K562 (cell line): ENCODE measurements at regions not wholly inside any gene's neighbourhood (a gene's known extent, or its start where the extent isn't known, plus 50 kb on each side); places are given as distances from the start of the nearest gene placed in this dataset.
"Not testable (repeated sequence)": the region's sequence is repeated elsewhere in the genome, so short reads cannot be mapped to it uniquely, and the experiment has no call there.

Source experiments
- ATAC-seq: fragments of 200-7000 bp; cut with Tn5 transposase; 3 replicates; pipeline ENCODE4 v1.9.1; 2020; ENCODE audit warnings: moderate library complexity
- BruUV-seq: library from RNA; stranded (reverse); fragments of 400-500 nt; replicated peaks from 2 replicates; lab custom pipeline; 2021; lab: Mats Ljungman, UMichigan
- CTCF ChIA-PET: fragments of 300-600 bp; formaldehyde crosslinking; extraction: SDS; loops from one replicate; lab custom pipeline; 2021; ENCODE audit warnings: low intra/inter-chr PET ratio; lab: Yijun Ruan, JAX
- POLR2A ChIA-PET: fragments of 300-600, 350-650 bp; sonication (Branson Sonifier 250); formaldehyde crosslinking; extraction: SDS; loops from one replicate; lab custom pipeline; 2021; ENCODE audit warnings: antibody characterized with exemption, inconsistent platforms; lab: Yijun Ruan, JAX
- DNase-seq, 4 experiments: peaks; one replicate each; pipeline versions ENCODE4 v3.0.0 to v3.0.0-alpha.2; 2011 to 2018; ENCODE audit warnings: low spot score in 3 of 4, mixed read lengths in 3 of 4; ENCODE audit errors: extremely low read depth in 1 of 4
- FAIRE-seq: peaks from 2 replicates; lab custom pipeline; 2011; peaks lifted over from hg19 to GRCh38; lab: Jason Lieb, UNC
- H2AFZ ChIP-seq: 2 replicates; pipeline ENCODE4 v1.6.0; 2011; ENCODE audit warnings: low read depth, low read length, control low read depth, inconsistent platforms
- H3K27ac ChIP-seq: fragments of 200-600 bp; 3 replicates; pipeline ENCODE4 v1.8.0; 2011; ENCODE audit warnings: low read depth, mild to moderate bottlenecking, control low read depth, inconsistent platforms, low read length, moderate library complexity, mixed read lengths; ENCODE audit errors: extremely low read depth
- H3K27me3 ChIP-seq, 2 experiments: fragments of 300-600 bp in 1 of 2; 2 replicates in 1 of 2; 3 replicates in 1 of 2; pipeline versions ENCODE4 v1.6.0 to v1.8.0; 2011; ENCODE audit warnings: inconsistent platforms in 2 of 2, low read length in 2 of 2, mild to moderate bottlenecking in 1 of 2, mixed read lengths in 1 of 2, moderate library complexity in 1 of 2; ENCODE audit not compliant: control insufficient read depth in 2 of 2, insufficient read depth in 2 of 2
- H3K36me3 ChIP-seq: fragments of 300-600 bp; 3 replicates; pipeline ENCODE4 v1.8.0; 2011; ENCODE audit warnings: mild to moderate bottlenecking, low read length, inconsistent platforms; ENCODE audit not compliant: control insufficient read depth, insufficient read depth
- H3K4me1 ChIP-seq, 2 experiments: fragments of 200-600 bp in 1 of 2; replicated peaks in 1 of 2; 2 replicates in 1 of 2; 3 replicates in 1 of 2; pipeline versions ENCODE4 v1.5.1 to v1.8.0; 2011; ENCODE audit warnings: inconsistent platforms in 2 of 2, low read length in 2 of 2, mild to moderate bottlenecking in 1 of 2, mixed read lengths in 1 of 2, moderate library complexity in 1 of 2; ENCODE audit not compliant: control insufficient read depth in 2 of 2, insufficient read depth in 2 of 2
- H3K4me2 ChIP-seq: 2 replicates; pipeline ENCODE4 v1.6.1; 2011; ENCODE audit warnings: low read length, control low read depth, inconsistent platforms, mixed read lengths; ENCODE audit not compliant: insufficient read depth
- H3K4me3 ChIP-seq: fragments of 200-600 bp; sonication (generic), shearing (Covaris generic); 2 replicates; pipeline ENCODE4 v1.5.1; 2016; ENCODE audit warnings: control low read depth, inconsistent platforms
- H3K79me2 ChIP-seq: fragments of 200-600 bp; 3 replicates; pipeline ENCODE4 v1.8.0; 2011; ENCODE audit warnings: low read length, inconsistent platforms; ENCODE audit not compliant: control insufficient read depth, insufficient read depth
- H3K9ac ChIP-seq, 2 experiments: 2 replicates each; pipeline versions ENCODE4 v1.6.0 to v1.6.1; 2011; ENCODE audit warnings: low read depth in 2 of 2, low read length in 2 of 2, control low read depth in 1 of 2, inconsistent platforms in 1 of 2, mild to moderate bottlenecking in 1 of 2, mixed read lengths in 1 of 2; ENCODE audit not compliant: insufficient read depth in 1 of 2
- H3K9me1 ChIP-seq: one replicate; pipeline ENCODE4 v1.6.0; 2011; ENCODE audit warnings: inconsistent platforms, mild to moderate bottlenecking, low read length, moderate library complexity; ENCODE audit not compliant: control insufficient read depth, insufficient read depth
- H3K9me3 ChIP-seq: replicated peaks from 2 replicates; pipeline ENCODE4 v1.5.1; 2011; ENCODE audit warnings: low read depth, low read length, inconsistent platforms; ENCODE audit not compliant: control insufficient read depth, insufficient read depth
- H4K20me1 ChIP-seq: replicated peaks from 2 replicates; pipeline ENCODE4 v1.6.1; 2011; ENCODE audit warnings: low read length, inconsistent platforms, mixed read lengths; ENCODE audit not compliant: control insufficient read depth, insufficient read depth
- ARID3B ChIP-seq: fragments of 250-450 bp; sonication (Bioruptor Pico); IDR thresholded peaks from 2 replicates; pipeline ENCODE4 v1.4.0; 2020; ENCODE audit warnings: borderline replicate concordance
- CBFA2T3 ChIP-seq: fragments of 450-650 bp; IDR thresholded peaks from 2 replicates; pipeline ENCODE4 v1.6.1; 2017
- MEIS2 ChIP-seq: fragments of 450-650 bp; IDR thresholded peaks from 2 replicates; pipeline ENCODE4 v1.6.1; 2014; ENCODE audit warnings: mild to moderate bottlenecking; ENCODE audit not compliant: partially characterized antibody
- RCOR1 ChIP-seq, 2 experiments: IDR thresholded peaks; 2 replicates each; pipeline ENCODE4 v1.6.1; 2012; ENCODE audit warnings: low read depth in 2 of 2, low read length in 2 of 2, borderline replicate concordance in 1 of 2, improper control_type of control experiment in 1 of 2
- TEAD4 ChIP-seq, 2 experiments: sonication (generic) in 1 of 2; formaldehyde crosslinking in 1 of 2; IDR thresholded peaks; 2 replicates each; pipeline versions ENCODE4 v1.6.1 to v1.8.0; 2012 to 2022; ENCODE audit warnings: borderline replicate concordance in 1 of 2, inconsistent platforms in 1 of 2, low read length in 1 of 2, mild to moderate bottlenecking in 1 of 2, missing genetic modification reagents in 1 of 2
- YBX1 ChIP-seq: fragments of 450-650 bp; IDR thresholded peaks from 2 replicates; pipeline ENCODE4 v1.7.1; 2016; ENCODE audit warnings: mild to moderate bottlenecking
- ZNF143 ChIP-seq: sonication (generic); formaldehyde crosslinking; IDR thresholded peaks from 2 replicates; pipeline ENCODE4 v1.9.0; 2022; ENCODE audit warnings: mild to moderate bottlenecking, missing genetic modification reagents
- WGBS: fragments of 100-300 bp; shearing (Covaris generic); methylation state at CpG from one replicate; pipeline ENCODE4 v1.1.6; 2016; ENCODE audit warnings: low coverage, mixed read lengths; ENCODE audit not compliant: insufficient coverage; ENCODE audit errors: missing lambda C conversion rate; 5-methylcytosine and 5-hydroxymethylcytosine counted together
- in situ Hi-C: fragments of 300-500 bp; cut with MboI; formaldehyde crosslinking; loops from 4 replicates; pipeline ENCODE4 v1.15.0; 2018; ENCODE audit warnings: inconsistent platforms, mixed read lengths
- intact Hi-C: fragments of 100-400 bp; cut with micrococcal nuclease; formaldehyde crosslinking; loops from 2 replicates; pipeline ENCODE4 v1.14.2; 2022
- TF ChIP-seq, protein P1 (sequence below): fragments of 250-450 bp; sonication (Bioruptor Pico); IDR thresholded peaks from 2 replicates; pipeline ENCODE4 v1.8.0; 2022; ENCODE audit warnings: moderate library complexity, mild to moderate bottlenecking, inconsistent platforms

DNA sequence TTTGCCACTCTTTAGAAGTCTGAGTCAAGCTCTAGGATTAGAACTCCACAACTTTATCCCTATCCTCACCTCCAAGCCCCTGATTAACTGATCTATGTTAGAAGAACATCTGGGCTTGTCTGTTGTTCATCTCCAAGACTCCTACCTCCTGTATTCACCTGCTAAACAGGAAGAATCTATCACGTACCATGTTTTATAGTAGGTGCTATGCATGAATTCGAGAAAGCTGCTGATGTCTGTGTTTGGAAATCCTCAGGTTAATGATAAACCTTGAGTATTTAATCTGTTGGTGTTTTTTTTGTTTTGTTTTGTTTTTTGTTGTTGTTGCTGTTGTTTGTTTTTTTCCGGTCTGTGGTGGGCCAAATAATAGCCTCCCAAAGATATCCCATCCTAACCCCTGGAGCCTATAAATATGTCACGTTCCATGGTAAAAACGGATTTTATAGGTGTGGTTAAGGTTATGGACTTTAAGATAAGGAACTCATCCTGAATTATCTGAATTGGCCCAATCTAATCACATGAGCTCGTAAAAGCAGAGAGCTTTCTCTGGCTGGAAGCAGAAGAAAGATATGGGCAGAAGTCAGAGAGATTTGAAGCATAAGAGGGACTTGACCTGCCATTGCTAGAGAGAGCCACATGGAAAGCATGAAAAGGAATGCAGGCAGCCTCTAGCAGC lies 101.2 kb upstream of the DUSP21 start:
- no peaks in the 10 kb centered on the region for H3K27me3 ChIP-seq
- in situ Hi-C loops: no loop called here
- POLR2A ChIA-PET: interaction anchor here (0.9 to 1.0 kb wide), 2 partner anchors 57 to 276 kb away, joined by 3 read pairs; no protein-coding TSS in a partner anchor
- H3K4me3 ChIP-seq: no peak overlapping the region
- ATAC-seq (no peak), DNase-seq (peak in 1 of 4 experiments; percentile 3), FAIRE-seq (no peak)
- no peak overlapping the region for H3K4me2 ChIP-seq
- intact Hi-C loops: no loop called here
- no peaks in the 10 kb centered on the region for H3K9me1 ChIP-seq
- H3K79me2 ChIP-seq: no peaks in the 10 kb centered on the region
- peak; percentile 33 for TF ChIP-seq CBFA2T3
- peak in 1 of 2 experiments; percentile 20; a peak in 1 of 4 replicates for TF ChIP-seq RCOR1 (IDR thresholded peaks at IDR 0.05; ENCODE audit: borderline replicate concordance in 1 of 2, low read depth in 2 of 2, low read length in 2 of 2)
- no peak for TF ChIP-seq ARID3B (CRISPR knock-in tag)
- no peak for TF ChIP-seq ZNF143 (CRISPR knock-in tag)
- TF ChIP-seq, protein P1, sequence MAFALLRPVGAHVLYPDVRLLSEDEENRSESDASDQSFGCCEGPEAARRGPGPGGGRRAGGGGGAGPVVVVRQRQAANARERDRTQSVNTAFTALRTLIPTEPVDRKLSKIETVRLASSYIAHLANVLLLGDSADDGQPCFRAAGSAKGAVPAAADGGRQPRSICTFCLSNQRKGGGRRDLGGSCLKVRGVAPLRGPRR (CRISPR knock-in tag): no peak
- peak; percentile 11; the same call in 1 of the 2 replicates for TF ChIP-seq TEAD4 (IDR thresholded peaks at IDR 0.05; ENCODE audit: low read length)
- no peak for TF ChIP-seq TEAD4 (CRISPR knock-in tag; IDR thresholded peaks at IDR 0.05; ENCODE audit: borderline replicate concordance)
- TF ChIP-seq MEIS2: peak; percentile 14
- TF ChIP-seq YBX1: no peak
- no peak overlapping the region for H3K9ac ChIP-seq
- no peak overlapping the region for H3K27ac ChIP-seq
- H2AFZ ChIP-seq: no peak overlapping the region
- no TSS peak for BruUV-seq
- no peaks in the 10 kb centered on the region for H3K9me3 ChIP-seq
- 2% methylated on average over 6 of the region's 6 CpGs for WGBS
- H3K36me3 ChIP-seq: no peaks in the 10 kb centered on the region
- H4K20me1 ChIP-seq: no peaks in the 10 kb centered on the region
- no peaks in the 10 kb centered on the region; a peak in 3 of 5 replicates for H3K4me1 ChIP-seq
- CTCF ChIA-PET: no interaction called here

GRCh38 chrX:44741859-44742258 lies 102.0 kb upstream of the DUSP21 start:
- H3K4me3 ChIP-seq, CTCF ChIA-PET, in situ Hi-C loops, H3K4me2 ChIP-seq, DNase-seq, H3K79me2 ChIP-seq, H3K9me1 ChIP-seq, H3K27ac ChIP-seq, H3K27me3 ChIP-seq, H3K4me1 ChIP-seq, H3K36me3 ChIP-seq, ATAC-seq, intact Hi-C loops, FAIRE-seq, BruUV-seq, POLR2A ChIA-PET, H2AFZ ChIP-seq, H4K20me1 ChIP-seq, H3K9me3 ChIP-seq, H3K9ac ChIP-seq: not testable (repeated sequence)
- WGBS: 16% methylated on average over 7 of the region's 7 CpGs
